Tibial artery (tissue), 4 donors: ENCODE measurements at regions not wholly inside any gene's neighbourhood (a gene's known extent, or its start where the extent isn't known, plus 50 kb on each side); places are given as distances from the start of the nearest gene placed in this dataset.

ENCODE experiments used
- DNase-seq, 2 donors: peaks; one replicate each; pipeline ENCODE4 v3.0.0-alpha.2; 2019
- H3K27ac ChIP-seq, 2 donors: fragments of 200-600 bp; sonication (generic) in 1 of 2; 1 replicate in 1 of 2; 2 replicates in 1 of 2; pipeline ENCODE4 v1.5.1; 2018 to 2019; ENCODE audit warnings: mild to moderate bottlenecking in 1 of 2
- H3K27me3 ChIP-seq, 2 donors: fragments of 200-600 bp; sonication (generic) in 1 of 2; one replicate each; pipeline versions ENCODE4 v1.5.1 to v1.6.0; 2016 to 2019
- H3K36me3 ChIP-seq, 3 donors: fragments of 200-600 bp; sonication (generic) in 2 of 3; one replicate each; pipeline ENCODE4 v1.5.1; 2016 to 2019; ENCODE audit warnings: mild to moderate bottlenecking in 2 of 3
- H3K4me1 ChIP-seq, 4 donors: fragments of 200-600 bp; sonication (generic) in 2 of 4; 1 replicate in 3 of 4; 2 replicates in 1 of 4; pipeline ENCODE4 v1.5.1; 2016 to 2019
- H3K4me3 ChIP-seq, 2 donors: fragments of 200-600 bp; sonication (generic) in 1 of 2; 1 replicate in 1 of 2; 2 replicates in 1 of 2; pipeline ENCODE4 v1.5.1; 2018 to 2019; ENCODE audit warnings: mild to moderate bottlenecking in 2 of 2
- H3K9me3 ChIP-seq, 3 donors: fragments of 200-600 bp; sonication (generic) in 1 of 3; one replicate each; pipeline ENCODE4 v1.5.1; 2016 to 2019
- intact Hi-C: fragments of 100-400 bp; cut with DNase I; formaldehyde crosslinking; loops from one replicate; pipeline ENCODE4 v1.15.0; 2023; ENCODE audit warnings: low total_unique reads
- TF ChIP-seq, protein P1 (sequence below), 2 experiments: fragments of 200-600 bp in 1 of 2; fragments of 450-650 bp in 1 of 2; IDR thresholded peaks; one replicate each; pipeline ENCODE4 v1.5.1; 2017 to 2019; ENCODE audit warnings: antibody characterized with exemption in 2 of 2, mild to moderate bottlenecking in 1 of 2, moderate library complexity in 1 of 2

DNA sequence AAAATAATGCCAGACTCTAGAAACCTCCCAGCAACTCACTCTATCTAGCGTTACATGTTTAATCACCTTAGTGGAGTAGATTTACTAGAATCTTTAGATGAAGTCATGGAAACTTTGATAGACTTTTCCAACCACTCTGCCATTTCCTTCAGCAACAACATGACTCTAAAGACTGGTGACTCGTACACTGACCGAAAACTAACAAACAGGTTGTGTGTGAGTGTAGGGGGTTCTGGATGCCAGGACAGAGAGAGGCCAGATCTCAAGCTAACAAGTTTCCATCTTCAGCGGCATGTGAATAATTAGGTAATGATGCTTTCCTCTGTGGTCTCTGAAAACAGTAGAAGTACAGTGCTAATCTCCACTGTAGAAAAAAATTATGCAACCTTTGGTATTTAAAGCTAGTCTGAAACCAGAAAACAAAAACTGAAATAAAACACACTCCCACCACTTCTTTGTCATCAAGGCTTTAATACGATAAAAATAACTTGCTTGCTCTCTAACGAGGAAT, 286.4 kb downstream of the PRDM5 start:
- intact Hi-C loops = no loop called here
- no peak for DNase-seq

DNA sequence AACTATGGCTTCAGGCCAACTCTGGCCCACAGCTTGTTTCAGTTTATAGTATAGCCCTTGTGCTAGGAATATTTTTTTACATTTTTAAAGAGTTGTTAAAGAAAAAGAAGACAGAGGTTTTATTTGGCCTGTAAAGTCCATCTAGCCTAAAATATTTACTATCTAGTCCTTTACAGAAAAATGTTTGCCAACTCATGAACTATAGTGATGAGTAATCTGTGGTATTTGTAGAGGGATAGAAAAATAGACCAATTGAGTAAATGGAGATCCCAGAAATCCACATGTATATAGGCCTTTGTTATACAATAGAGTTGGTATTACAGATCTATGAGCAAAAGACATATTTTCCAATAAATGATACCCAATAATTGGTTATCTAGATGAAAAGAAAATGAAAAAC, 288.7 kb downstream of the PRDM5 start:
- Histone ChIP-seq H3K4me1 (no peaks in the 10 kb centered on the region), H3K4me3 (no peak overlapping the region), H3K36me3 (no peaks in the 10 kb centered on the region), H3K27ac (no peak overlapping the region), H3K27me3 (no peaks in the 10 kb centered on the region), H3K9me3 (no peaks in the 10 kb centered on the region)
- TF ChIP-seq, protein P1, sequence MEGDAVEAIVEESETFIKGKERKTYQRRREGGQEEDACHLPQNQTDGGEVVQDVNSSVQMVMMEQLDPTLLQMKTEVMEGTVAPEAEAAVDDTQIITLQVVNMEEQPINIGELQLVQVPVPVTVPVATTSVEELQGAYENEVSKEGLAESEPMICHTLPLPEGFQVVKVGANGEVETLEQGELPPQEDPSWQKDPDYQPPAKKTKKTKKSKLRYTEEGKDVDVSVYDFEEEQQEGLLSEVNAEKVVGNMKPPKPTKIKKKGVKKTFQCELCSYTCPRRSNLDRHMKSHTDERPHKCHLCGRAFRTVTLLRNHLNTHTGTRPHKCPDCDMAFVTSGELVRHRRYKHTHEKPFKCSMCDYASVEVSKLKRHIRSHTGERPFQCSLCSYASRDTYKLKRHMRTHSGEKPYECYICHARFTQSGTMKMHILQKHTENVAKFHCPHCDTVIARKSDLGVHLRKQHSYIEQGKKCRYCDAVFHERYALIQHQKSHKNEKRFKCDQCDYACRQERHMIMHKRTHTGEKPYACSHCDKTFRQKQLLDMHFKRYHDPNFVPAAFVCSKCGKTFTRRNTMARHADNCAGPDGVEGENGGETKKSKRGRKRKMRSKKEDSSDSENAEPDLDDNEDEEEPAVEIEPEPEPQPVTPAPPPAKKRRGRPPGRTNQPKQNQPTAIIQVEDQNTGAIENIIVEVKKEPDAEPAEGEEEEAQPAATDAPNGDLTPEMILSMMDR (IDR thresholded peaks at IDR 0.05) = no peak
- intact Hi-C loops = no loop called here
- no peak for DNase-seq

More for the DNA sequence above, 286.4 kb downstream of the PRDM5 start:
- no peaks in the 10 kb centered on the region for H3K9me3 ChIP-seq
- no peaks in the 10 kb centered on the region for H3K27me3 ChIP-seq
- no peaks in the 10 kb centered on the region for H3K36me3 ChIP-seq
- no peak overlapping the region for H3K4me3 ChIP-seq
- TF ChIP-seq, protein P1 (IDR thresholded peaks at IDR 0.05) = no peak
- H3K27ac ChIP-seq = no peak overlapping the region
- no peaks in the 10 kb centered on the region for H3K4me1 ChIP-seq

- Histone ChIP-seq H3K36me3 (no peaks in the 10 kb centered on the region), H3K27me3 (no peaks in the 10 kb centered on the region), H3K27ac (no peak overlapping the region), H3K4me1 (no peaks in the 10 kb centered on the region), H3K9me3 (peaks cover 0 to 6% (median 0%) of the 10 kb centered on the region in 3 donors), H3K4me3 (no peak overlapping the region)
- TF ChIP-seq, protein P1 (IDR thresholded peaks at IDR 0.05) = no peak
- intact Hi-C loops = no loop called here
- no peak for DNase-seq
These were observed 292.1 kb downstream of the PRDM5 start for GRCh38 chr4:120630427-120630826.

DNA sequence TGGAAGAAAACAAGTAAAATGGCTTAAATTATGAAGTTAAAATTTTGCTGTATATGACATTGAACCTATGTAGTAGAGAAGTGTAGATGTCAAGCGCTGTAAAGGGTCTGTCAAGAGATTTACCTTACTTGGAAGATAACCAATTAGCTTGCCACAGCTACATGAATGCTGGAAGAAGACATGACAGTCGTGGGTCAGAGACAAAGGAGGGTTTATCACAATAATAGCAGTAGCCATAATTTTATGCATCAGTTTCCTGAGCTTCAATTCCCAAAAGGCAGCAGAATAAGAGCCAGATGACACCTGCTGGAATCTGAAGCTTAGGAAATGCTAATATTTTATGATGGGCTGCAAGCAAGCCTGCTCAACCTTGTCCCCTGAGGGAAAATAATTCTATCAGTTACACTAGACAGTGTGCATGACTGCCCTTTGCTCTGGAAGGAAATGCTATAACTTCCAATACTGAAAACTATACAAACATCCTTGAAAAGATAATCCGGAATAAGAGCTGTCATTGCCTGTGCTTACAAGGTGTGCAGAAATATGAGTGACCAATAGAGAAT, 292.9 kb downstream of the PRDM5 start:
- Histone ChIP-seq H3K27ac (no peak overlapping the region), H3K27me3 (no peaks in the 10 kb centered on the region), H3K9me3 (peaks cover 0 to 6% (median 0%) of the 10 kb centered on the region in 3 donors), H3K36me3 (no peaks in the 10 kb centered on the region), H3K4me1 (no peaks in the 10 kb centered on the region), H3K4me3 (no peak overlapping the region)
- DNase-seq = no peak
- intact Hi-C loops = no loop called here
- TF ChIP-seq, protein P1 (IDR thresholded peaks at IDR 0.05) = no peak

- Histone ChIP-seq H3K27me3 (no peaks in the 10 kb centered on the region), H3K9me3 (peaks cover 0 to under 1% (median 0%) of the 10 kb centered on the region in 3 donors), H3K27ac (no peak overlapping the region), H3K4me1 (no peaks in the 10 kb centered on the region), H3K4me3 (no peak overlapping the region), H3K36me3 (no peaks in the 10 kb centered on the region)
- TF ChIP-seq, protein P1 (IDR thresholded peaks at IDR 0.05) = no peak
- intact Hi-C loops = no loop called here
- DNase-seq = no peak
These were observed 299.9 kb downstream of the PRDM5 start for GRCh38 chr4:120622601-120623000.
